Mammary epithelial cell (primary cell): ENCODE measurements at regions not wholly inside any gene's neighbourhood (a gene's known extent, or its start where the extent isn't known, plus 50 kb on each side); places are given as distances from the start of the nearest gene placed in this dataset.

Experiments used
- EZH2 ChIP-seq: IDR thresholded peaks from 2 replicates; pipeline ENCODE4 v1.6.1; 2012; ENCODE audit warnings: low read length, inconsistent platforms, borderline replicate concordance
- TF ChIP-seq, protein P1 (sequence below), 2 donors: IDR thresholded peaks in 1 of 2; conservative IDR thresholded peaks in 1 of 2; 2 replicates each; pipeline ENCODE4 v1.5.1; 2011 to 2012; ENCODE audit warnings: inconsistent platforms in 2 of 2, low read length in 2 of 2, mild to moderate bottlenecking in 2 of 2, control low read depth in 1 of 2, low read depth in 1 of 2; ENCODE audit not compliant: insufficient read depth in 1 of 2; ENCODE audit errors: extremely low read depth in 1 of 2

DNA sequence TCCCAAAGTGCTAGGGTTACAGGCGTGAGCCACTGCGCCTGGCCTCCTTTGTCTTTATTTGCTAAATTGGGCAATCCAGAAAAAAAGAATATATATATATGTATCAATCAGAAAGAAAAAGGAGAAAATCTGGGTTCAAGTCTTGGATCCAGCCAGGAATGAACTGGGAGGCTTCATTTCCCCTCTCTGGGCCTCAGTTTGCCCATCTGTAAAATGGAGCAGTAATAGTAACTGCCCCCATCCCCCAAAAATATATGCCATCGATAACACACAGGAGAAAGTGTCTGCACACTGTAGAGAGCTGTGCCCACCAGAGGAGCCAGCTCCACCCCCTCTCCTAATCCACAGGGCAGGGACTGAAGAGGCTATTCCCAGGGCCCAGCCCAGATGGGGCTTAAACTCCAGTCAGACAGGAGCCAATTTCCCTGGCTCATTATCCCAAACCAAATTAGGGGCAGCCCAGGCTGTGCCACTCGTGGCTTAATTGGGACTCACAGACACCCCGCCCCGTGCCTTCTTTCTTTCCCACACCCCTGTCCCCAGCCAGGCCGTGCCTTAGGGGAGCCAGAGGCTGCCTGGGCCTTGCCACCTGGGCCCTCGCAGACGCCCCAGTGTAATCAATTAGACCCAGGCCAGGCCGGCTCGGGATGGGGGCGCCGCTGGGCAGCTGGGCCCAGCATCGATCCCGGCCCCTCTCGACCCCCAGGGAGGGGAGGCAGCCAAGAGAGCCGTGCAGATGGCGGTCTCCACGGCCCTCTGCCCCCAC, 171.5 kb downstream of the MN1 start:
- no peak for TF ChIP-seq EZH2
- TF ChIP-seq, protein P1, sequence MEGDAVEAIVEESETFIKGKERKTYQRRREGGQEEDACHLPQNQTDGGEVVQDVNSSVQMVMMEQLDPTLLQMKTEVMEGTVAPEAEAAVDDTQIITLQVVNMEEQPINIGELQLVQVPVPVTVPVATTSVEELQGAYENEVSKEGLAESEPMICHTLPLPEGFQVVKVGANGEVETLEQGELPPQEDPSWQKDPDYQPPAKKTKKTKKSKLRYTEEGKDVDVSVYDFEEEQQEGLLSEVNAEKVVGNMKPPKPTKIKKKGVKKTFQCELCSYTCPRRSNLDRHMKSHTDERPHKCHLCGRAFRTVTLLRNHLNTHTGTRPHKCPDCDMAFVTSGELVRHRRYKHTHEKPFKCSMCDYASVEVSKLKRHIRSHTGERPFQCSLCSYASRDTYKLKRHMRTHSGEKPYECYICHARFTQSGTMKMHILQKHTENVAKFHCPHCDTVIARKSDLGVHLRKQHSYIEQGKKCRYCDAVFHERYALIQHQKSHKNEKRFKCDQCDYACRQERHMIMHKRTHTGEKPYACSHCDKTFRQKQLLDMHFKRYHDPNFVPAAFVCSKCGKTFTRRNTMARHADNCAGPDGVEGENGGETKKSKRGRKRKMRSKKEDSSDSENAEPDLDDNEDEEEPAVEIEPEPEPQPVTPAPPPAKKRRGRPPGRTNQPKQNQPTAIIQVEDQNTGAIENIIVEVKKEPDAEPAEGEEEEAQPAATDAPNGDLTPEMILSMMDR (conservative IDR thresholded peaks at IDR 0.05 in 1 of 2, IDR thresholded peaks at IDR 0.05 in 1 of 2; ENCODE audit: extremely low read depth in 1 of 2, insufficient read depth in 1 of 2, low read depth in 1 of 2, low read length in 2 of 2) = no peak
